ENCODE measurements at regions not wholly inside any gene's neighbourhood (a gene's known extent, or its start where the extent isn't known, plus 50 kb on each side); places are given as distances from the start of the nearest gene placed in this dataset.

GRCh38 chr6:92271091-92271490 is 1148.3 kb downstream of the EPHA7 start:
- no peaks in the 10 kb centered on the region for H3K36me3 ChIP-seq
- H3K9me3 ChIP-seq: no peaks in the 10 kb centered on the region
- no peak for TF ChIP-seq CTCF (IDR thresholded peaks at IDR 0.05)
- ATAC-seq (ENCODE audit: insufficient number of reproducible peaks, low FRiP score, low read depth) (no peak), DNase-seq (ENCODE audit: low spot score) (no peak)
- H3K27ac ChIP-seq: no peak overlapping the region
- no peaks in the 10 kb centered on the region for H3K4me1 ChIP-seq (ENCODE audit: control insufficient read depth in 1 of 2, low read depth in 2 of 2)
- H3K27me3 ChIP-seq (replicated peaks; ENCODE audit: insufficient read depth): no peaks in the 10 kb centered on the region
- H3K4me3 ChIP-seq: no peak overlapping the region

GRCh38 chr6:92270365-92270764 is 1149.0 kb downstream of the EPHA7 start:
- ATAC-seq (ENCODE audit: insufficient number of reproducible peaks, low FRiP score, low read depth) (no peak), DNase-seq (ENCODE audit: low spot score) (no peak)

GRCh38 chr6:92267335-92267734 is 1152.0 kb downstream of the EPHA7 start:
- Histone ChIP-seq H3K4me3 (no peak overlapping the region), H3K27me3 (replicated peaks; ENCODE audit: insufficient read depth) (no peaks in the 10 kb centered on the region), H3K36me3 (no peaks in the 10 kb centered on the region), H3K9me3 (no peaks in the 10 kb centered on the region), H3K27ac (no peak overlapping the region), H3K4me1 (ENCODE audit: control insufficient read depth in 1 of 2, low read depth in 2 of 2) (no peaks in the 10 kb centered on the region)
- no peak for ATAC-seq (ENCODE audit: insufficient number of reproducible peaks, low FRiP score, low read depth)
- DNase-seq (ENCODE audit: low spot score): no peak
- no peak for TF ChIP-seq CTCF (IDR thresholded peaks at IDR 0.05)

More at GRCh38 chr6:92270365-92270764, 1149.0 kb downstream of the EPHA7 start:
- Histone ChIP-seq H3K9me3 (no peaks in the 10 kb centered on the region), H3K27me3 (replicated peaks; ENCODE audit: insufficient read depth) (no peaks in the 10 kb centered on the region), H3K4me1 (ENCODE audit: control insufficient read depth in 1 of 2, low read depth in 2 of 2) (no peaks in the 10 kb centered on the region), H3K4me3 (no peak overlapping the region), H3K36me3 (no peaks in the 10 kb centered on the region), H3K27ac (no peak overlapping the region)
- TF ChIP-seq CTCF (IDR thresholded peaks at IDR 0.05): no peak

GRCh38 chr6:92263864-92264263 is 1155.5 kb downstream of the EPHA7 start:
- no peak for TF ChIP-seq CTCF (IDR thresholded peaks at IDR 0.05)
- no peak for DNase-seq (ENCODE audit: low spot score)
- Histone ChIP-seq H3K4me1 (ENCODE audit: control insufficient read depth in 1 of 2, low read depth in 2 of 2) (no peaks in the 10 kb centered on the region), H3K27ac (no peak overlapping the region), H3K36me3 (no peaks in the 10 kb centered on the region), H3K9me3 (no peaks in the 10 kb centered on the region), H3K4me3 (no peak overlapping the region), H3K27me3 (replicated peaks; ENCODE audit: insufficient read depth) (no peaks in the 10 kb centered on the region)
- no peak for ATAC-seq (ENCODE audit: insufficient number of reproducible peaks, low FRiP score, low read depth)

- no peaks in the 10 kb centered on the region for H3K9me3 ChIP-seq
- TF ChIP-seq CTCF (IDR thresholded peaks at IDR 0.05): no peak
- H3K4me3 ChIP-seq: no peak overlapping the region
- no peaks in the 10 kb centered on the region for H3K4me1 ChIP-seq (ENCODE audit: control insufficient read depth in 1 of 2, low read depth in 2 of 2)
- ATAC-seq (ENCODE audit: insufficient number of reproducible peaks, low FRiP score, low read depth) (no peak), DNase-seq (ENCODE audit: low spot score) (no peak)
- no peak overlapping the region for H3K27ac ChIP-seq
- H3K27me3 ChIP-seq (replicated peaks; ENCODE audit: insufficient read depth): no peaks in the 10 kb centered on the region
- H3K36me3 ChIP-seq: no peaks in the 10 kb centered on the region
Measured at GRCh38 chr6:92259171-92259570, 1160.2 kb downstream of the EPHA7 start.

All from thoracic aorta (tissue), 2 donors.